Skeletal muscle satellite cell (primary cell): ENCODE measurements at regions not wholly inside any gene's neighbourhood (a gene's known extent, or its start where the extent isn't known, plus 50 kb on each side); places are given as distances from the start of the nearest gene placed in this dataset.
A peak's percentile ranks its signal among the peaks of the same experiment; 100 is the strongest.

Experiments used
- H3K27me3 ChIP-seq: 2 replicates; pipeline ENCODE4 v1.7.0; 2013; ENCODE audit warnings: low read length; ENCODE audit not compliant: control insufficient read depth, insufficient read depth
- H3K36me3 ChIP-seq: 2 replicates; pipeline ENCODE4 v1.7.0; 2013; ENCODE audit warnings: mild to moderate bottlenecking, control low read depth, low read length; ENCODE audit not compliant: insufficient read depth
- H3K4me1 ChIP-seq: 2 replicates; pipeline ENCODE4 v1.7.0; 2013; ENCODE audit warnings: low read length; ENCODE audit not compliant: control insufficient read depth, insufficient read depth
- H3K4me2 ChIP-seq: 2 replicates; pipeline ENCODE4 v1.7.0; 2013; ENCODE audit warnings: mild to moderate bottlenecking, low read length
- H3K4me3 ChIP-seq: 2 replicates; pipeline ENCODE4 v1.7.0; 2013; ENCODE audit warnings: low read length
- H3K9ac ChIP-seq: 2 replicates; pipeline ENCODE4 v1.7.0; 2013; ENCODE audit warnings: mild to moderate bottlenecking, low read depth, low read length, moderate library complexity
- H3K9me3 ChIP-seq: replicated peaks from 2 replicates; pipeline ENCODE4 v1.7.0; 2013; ENCODE audit warnings: mild to moderate bottlenecking, control low read depth, low read length

- no peaks in the 10 kb centered on the region for H3K36me3 ChIP-seq
- peaks cover 26% of the 10 kb centered on the region for H3K4me1 ChIP-seq
- peak overlapping the region; percentile 15 for H3K9ac ChIP-seq
- peak overlapping the region; percentile 23 for H3K4me3 ChIP-seq
- no peaks in the 10 kb centered on the region for H3K27me3 ChIP-seq
- no peaks in the 10 kb centered on the region for H3K9me3 ChIP-seq
- H3K4me2 ChIP-seq: peak overlapping the region; percentile 66
Observed at GRCh38 chr20:4082406-4083097, 66.1 kb upstream of the SMOX start.

GRCh38 chr20:4081421-4081820 is 66.1 kb upstream of the RNF24 start:
- H3K4me2 ChIP-seq: no peak overlapping the region
- no peaks in the 10 kb centered on the region for H3K9me3 ChIP-seq
- peaks cover 32% of the 10 kb centered on the region for H3K4me1 ChIP-seq
- H3K36me3 ChIP-seq: no peaks in the 10 kb centered on the region
- no peak overlapping the region for H3K9ac ChIP-seq
- no peak overlapping the region for H3K4me3 ChIP-seq
- H3K27me3 ChIP-seq: no peaks in the 10 kb centered on the region

GRCh38 chr20:4076671-4077070 is 61.3 kb upstream of the RNF24 start:
- no peak overlapping the region for H3K4me2 ChIP-seq
- no peaks in the 10 kb centered on the region for H3K9me3 ChIP-seq
- H3K4me3 ChIP-seq: no peak overlapping the region
- H3K9ac ChIP-seq: no peak overlapping the region
- H3K4me1 ChIP-seq: peaks cover 14% of the 10 kb centered on the region
- H3K27me3 ChIP-seq: no peaks in the 10 kb centered on the region
- H3K36me3 ChIP-seq: no peaks in the 10 kb centered on the region

GRCh38 chr20:4076033-4076432 is 60.7 kb upstream of the RNF24 start:
- Histone ChIP-seq H3K36me3 (no peaks in the 10 kb centered on the region), H3K4me1 (peaks cover 12% of the 10 kb centered on the region), H3K4me3 (no peak overlapping the region), H3K27me3 (no peaks in the 10 kb centered on the region), H3K9ac (no peak overlapping the region), H3K9me3 (no peaks in the 10 kb centered on the region), H3K4me2 (no peak overlapping the region)

- H3K36me3 ChIP-seq: no peaks in the 10 kb centered on the region
- no peaks in the 10 kb centered on the region for H3K27me3 ChIP-seq
- H3K9ac ChIP-seq: no peak overlapping the region
- H3K4me1 ChIP-seq: peaks cover 17% of the 10 kb centered on the region
- H3K4me2 ChIP-seq: no peak overlapping the region
- H3K4me3 ChIP-seq: no peak overlapping the region
- no peaks in the 10 kb centered on the region for H3K9me3 ChIP-seq
Observed at GRCh38 chr20:4074877-4075455, 59.6 kb upstream of the RNF24 start.

- Histone ChIP-seq H3K9ac (no peak overlapping the region), H3K4me2 (no peak overlapping the region), H3K36me3 (no peaks in the 10 kb centered on the region), H3K27me3 (no peaks in the 10 kb centered on the region), H3K4me1 (peaks cover 26% of the 10 kb centered on the region), H3K4me3 (no peak overlapping the region), H3K9me3 (no peaks in the 10 kb centered on the region)
Observed at GRCh38 chr20:4073852-4074741, 58.7 kb upstream of the RNF24 start.

GRCh38 chr20:4071178-4071693 is 55.9 kb upstream of the RNF24 start:
- Histone ChIP-seq H3K27me3 (no peaks in the 10 kb centered on the region), H3K9me3 (no peaks in the 10 kb centered on the region), H3K4me3 (no peak overlapping the region), H3K36me3 (no peaks in the 10 kb centered on the region), H3K4me2 (no peak overlapping the region), H3K9ac (no peak overlapping the region), H3K4me1 (peaks cover 47% of the 10 kb centered on the region)

GRCh38 chr20:4070323-4071177 is 55.2 kb upstream of the RNF24 start:
- no peak overlapping the region for H3K4me3 ChIP-seq
- no peak overlapping the region for H3K4me2 ChIP-seq
- no peak overlapping the region for H3K9ac ChIP-seq
- H3K9me3 ChIP-seq: no peaks in the 10 kb centered on the region
- H3K4me1 ChIP-seq: peaks cover 49% of the 10 kb centered on the region
- H3K36me3 ChIP-seq: no peaks in the 10 kb centered on the region
- H3K27me3 ChIP-seq: no peaks in the 10 kb centered on the region

GRCh38 chr20:4069751-4070150 is 54.4 kb upstream of the RNF24 start:
- peaks cover 57% of the 10 kb centered on the region for H3K4me1 ChIP-seq
- no peaks in the 10 kb centered on the region for H3K9me3 ChIP-seq
- H3K4me3 ChIP-seq: no peak overlapping the region
- H3K27me3 ChIP-seq: no peaks in the 10 kb centered on the region
- H3K4me2 ChIP-seq: peak overlapping the region; percentile 21
- no peaks in the 10 kb centered on the region for H3K36me3 ChIP-seq
- no peak overlapping the region for H3K9ac ChIP-seq

GRCh38 chr20:4068708-4069107 is 53.4 kb upstream of the RNF24 start:
- Histone ChIP-seq H3K4me1 (peaks cover 68% of the 10 kb centered on the region), H3K9me3 (no peaks in the 10 kb centered on the region), H3K9ac (no peak overlapping the region), H3K27me3 (no peaks in the 10 kb centered on the region), H3K4me2 (no peak overlapping the region), H3K36me3 (no peaks in the 10 kb centered on the region), H3K4me3 (no peak overlapping the region)
